ENCODE measurements at regions not wholly inside any gene's neighbourhood (a gene's known extent, or its start where the extent isn't known, plus 50 kb on each side); places are given as distances from the start of the nearest gene placed in this dataset.
A peak's percentile ranks its signal among the peaks of the same experiment; 100 is the strongest.
"Not testable (repeated sequence)": the region's sequence is repeated elsewhere in the genome, so short reads cannot be mapped to it uniquely, and the experiment has no call there.

- no peak for DNase-seq (ENCODE audit: low spot score)
- TF ChIP-seq, protein P1, sequence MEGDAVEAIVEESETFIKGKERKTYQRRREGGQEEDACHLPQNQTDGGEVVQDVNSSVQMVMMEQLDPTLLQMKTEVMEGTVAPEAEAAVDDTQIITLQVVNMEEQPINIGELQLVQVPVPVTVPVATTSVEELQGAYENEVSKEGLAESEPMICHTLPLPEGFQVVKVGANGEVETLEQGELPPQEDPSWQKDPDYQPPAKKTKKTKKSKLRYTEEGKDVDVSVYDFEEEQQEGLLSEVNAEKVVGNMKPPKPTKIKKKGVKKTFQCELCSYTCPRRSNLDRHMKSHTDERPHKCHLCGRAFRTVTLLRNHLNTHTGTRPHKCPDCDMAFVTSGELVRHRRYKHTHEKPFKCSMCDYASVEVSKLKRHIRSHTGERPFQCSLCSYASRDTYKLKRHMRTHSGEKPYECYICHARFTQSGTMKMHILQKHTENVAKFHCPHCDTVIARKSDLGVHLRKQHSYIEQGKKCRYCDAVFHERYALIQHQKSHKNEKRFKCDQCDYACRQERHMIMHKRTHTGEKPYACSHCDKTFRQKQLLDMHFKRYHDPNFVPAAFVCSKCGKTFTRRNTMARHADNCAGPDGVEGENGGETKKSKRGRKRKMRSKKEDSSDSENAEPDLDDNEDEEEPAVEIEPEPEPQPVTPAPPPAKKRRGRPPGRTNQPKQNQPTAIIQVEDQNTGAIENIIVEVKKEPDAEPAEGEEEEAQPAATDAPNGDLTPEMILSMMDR (IDR thresholded peaks at IDR 0.05; ENCODE audit: extremely low read depth, missing control alignments), result no peak
Observed at GRCh38 chr12:131230340-131231031, 276.8 kb downstream of the ADGRD1 start.

GRCh38 chr12:131231032-131231980 is 277.6 kb downstream of the ADGRD1 start:
- DNase-seq (ENCODE audit: low spot score), result no peak
- TF ChIP-seq, protein P1 (IDR thresholded peaks at IDR 0.05; ENCODE audit: extremely low read depth, missing control alignments), result no peak

- TF ChIP-seq, protein P1 (IDR thresholded peaks at IDR 0.05; ENCODE audit: extremely low read depth, missing control alignments), result no peak
- no peak for DNase-seq (ENCODE audit: low spot score)
Observed at GRCh38 chr12:131232036-131232435, 278.3 kb downstream of the ADGRD1 start.

GRCh38 chr12:131232872-131233271 is 279.2 kb downstream of the ADGRD1 start:
- not testable (repeated sequence) for DNase-seq (ENCODE audit: low spot score)

DNA sequence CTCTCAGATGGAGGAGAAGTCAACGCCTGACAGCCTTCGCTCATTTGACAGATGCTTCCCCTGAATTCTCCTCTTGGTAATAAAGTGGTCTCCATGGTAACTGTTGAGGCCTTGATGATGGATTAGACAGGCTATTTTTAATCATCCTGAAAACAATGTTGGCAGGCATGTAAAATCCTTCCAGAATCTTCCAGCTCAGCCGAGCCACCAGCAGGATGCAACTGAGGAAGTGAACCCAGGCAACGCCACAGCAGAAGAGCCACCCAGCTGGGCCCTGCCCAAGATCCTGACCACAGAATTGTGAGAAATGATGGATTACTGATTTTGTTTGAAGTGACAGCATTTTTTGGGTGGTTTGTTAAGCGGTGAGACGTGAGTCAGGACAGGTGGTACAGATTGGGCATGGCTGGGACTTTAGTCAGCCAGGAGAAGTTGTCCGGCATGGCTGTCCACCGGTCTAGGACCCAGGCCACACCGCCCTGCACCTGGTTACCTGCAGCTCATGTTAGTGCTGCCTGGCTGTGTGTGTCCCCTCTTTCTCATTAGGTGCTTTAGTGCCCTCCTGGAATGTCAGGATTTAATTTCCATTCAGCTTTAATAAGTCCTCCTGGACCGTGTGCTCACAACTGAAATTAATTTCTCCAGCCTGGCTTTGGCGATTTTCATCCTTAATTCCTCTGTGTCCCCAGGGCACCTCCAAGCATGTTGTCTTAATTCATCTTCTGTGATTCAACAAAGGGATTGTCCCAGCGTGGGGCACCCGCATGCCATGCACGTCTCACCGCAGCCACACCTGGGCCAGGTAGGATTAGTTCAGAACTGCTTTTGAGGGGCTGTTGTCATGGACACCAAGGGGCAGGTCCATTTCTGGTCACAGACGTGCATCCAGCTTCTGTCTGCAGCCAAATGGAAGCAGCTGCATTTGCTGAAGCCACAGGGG is 280.4 kb downstream of the ADGRD1 start:
- DNase-seq (ENCODE audit: low spot score), result not testable (repeated sequence)

GRCh38 chr12:131234841-131235271 is 281.1 kb downstream of the ADGRD1 start:
- DNase-seq (ENCODE audit: low spot score), result not testable (repeated sequence)

DNA sequence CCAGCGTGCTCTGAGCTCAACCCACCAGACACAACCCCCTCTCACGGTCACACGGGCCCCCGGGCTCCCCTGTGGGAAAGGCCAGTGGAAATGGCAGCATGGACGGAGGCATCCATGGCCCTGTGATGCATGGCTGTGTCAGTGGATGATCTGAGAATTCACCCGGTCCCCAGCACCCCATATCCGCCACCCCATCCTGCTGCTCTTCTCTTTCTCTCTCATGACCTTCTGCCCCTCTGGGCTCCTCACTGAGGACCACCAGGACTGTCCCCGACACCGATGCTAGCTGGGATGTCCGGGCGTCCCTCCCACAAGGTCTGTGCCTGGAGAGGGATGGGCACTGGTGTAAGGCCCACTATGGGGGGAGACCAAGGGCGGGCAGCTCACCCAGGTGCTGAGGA is 282.2 kb downstream of the ADGRD1 start:
- DNase-seq (ENCODE audit: low spot score), result no peak
- TF ChIP-seq, protein P1 (IDR thresholded peaks at IDR 0.05; ENCODE audit: extremely low read depth, missing control alignments), result no peak

DNA sequence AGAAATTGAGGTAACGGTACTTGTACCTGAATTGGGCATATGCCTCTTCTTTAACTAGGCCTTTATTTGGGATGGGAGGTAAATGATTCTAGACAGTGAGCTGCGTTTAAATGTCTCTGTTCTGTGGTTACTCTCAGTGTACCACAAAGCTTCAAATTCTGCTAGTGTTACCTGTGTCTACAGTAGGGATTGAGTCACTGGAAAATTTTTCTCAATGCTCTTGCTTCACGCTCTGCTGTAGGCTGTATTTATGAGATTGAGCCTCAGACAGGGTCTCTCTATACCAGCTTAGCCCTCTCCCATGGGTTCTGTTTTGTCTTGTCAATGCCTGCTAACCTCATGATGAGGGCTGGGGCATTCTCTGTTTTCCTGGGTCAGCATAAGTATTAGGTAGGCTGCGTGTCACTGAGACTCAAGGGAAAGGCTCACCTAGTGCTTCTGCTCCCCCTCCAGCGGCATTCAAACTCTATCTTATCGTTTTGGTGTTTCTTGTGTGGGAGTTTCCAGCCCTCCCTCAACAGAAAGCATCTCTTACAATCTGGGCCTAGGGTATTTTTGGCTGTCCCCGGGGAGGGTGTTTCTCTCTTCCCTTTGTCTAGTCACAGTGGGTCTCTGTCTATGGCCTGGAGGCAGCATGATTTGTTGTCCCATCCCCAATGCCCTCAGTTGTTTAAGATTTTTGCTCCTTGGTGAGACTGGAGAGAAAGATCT is 285.8 kb downstream of the ADGRD1 start:
- peak; percentile 70 for DNase-seq (ENCODE audit: low spot score)
- TF ChIP-seq, protein P1 (IDR thresholded peaks at IDR 0.05; ENCODE audit: extremely low read depth, missing control alignments), result no peak

Measured in GM20000 (cell line).